ENCODE measurements at regions not wholly inside any gene's neighbourhood (a gene's known extent, or its start where the extent isn't known, plus 50 kb on each side); places are given as distances from the start of the nearest gene placed in this dataset.

DNA sequence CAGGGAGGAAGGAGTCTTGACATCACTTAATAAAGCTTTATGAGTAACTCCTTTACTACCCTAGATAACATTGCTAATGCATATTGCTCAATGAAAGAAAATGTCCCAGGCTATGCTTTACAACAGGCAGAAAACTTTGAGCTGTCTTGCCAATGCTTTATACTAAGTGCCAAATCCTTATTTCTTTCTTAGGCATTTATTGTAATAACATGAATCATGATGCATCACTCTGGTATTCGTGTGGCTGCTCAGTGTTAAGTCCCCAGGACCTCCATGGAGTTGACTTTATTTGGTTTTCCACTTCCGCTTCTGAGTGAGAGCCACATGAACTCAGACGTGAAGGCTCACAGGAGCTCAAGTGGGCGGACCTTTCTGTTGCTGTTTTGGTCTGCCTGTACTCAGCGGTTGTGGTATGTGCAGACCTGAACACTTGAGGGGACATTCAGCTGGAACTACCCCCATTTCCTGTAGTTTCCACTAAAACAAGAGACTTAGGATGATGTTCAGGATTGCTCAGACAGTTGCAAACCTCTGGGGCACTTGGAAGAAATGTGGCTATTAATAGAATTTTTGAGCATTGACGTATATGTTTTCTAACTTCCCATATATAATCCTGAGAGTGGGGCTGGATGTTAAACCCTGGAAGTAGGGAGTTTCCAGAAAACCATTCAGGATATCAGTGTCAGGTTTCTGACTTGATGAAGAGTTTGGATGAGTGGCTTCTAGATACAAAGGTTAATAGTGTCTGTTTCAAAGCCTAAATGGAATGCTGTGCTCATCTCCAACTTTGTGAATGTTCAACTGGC, 258.6 kb downstream of the MSRB3 start:
- Histone ChIP-seq H3K27me3 (ENCODE audit: control insufficient read depth in 4 of 4, insufficient read depth in 4 of 4, low read length in 3 of 4) (no peaks in the 10 kb centered on the region), H3K9me3 (ENCODE audit: control insufficient read depth in 4 of 4, low read length in 3 of 4) (peaks cover 3 to 10% (median 6%) of the 10 kb centered on the region in 4 donors), H3K9ac (ENCODE audit: low read depth in 1 of 2, low read length in 2 of 2) (no peak overlapping the region), H3K36me3 (ENCODE audit: control insufficient read depth in 4 of 4, insufficient read depth in 3 of 4, low read depth in 1 of 4, low read length in 3 of 4) (no peaks in the 10 kb centered on the region), H3K4me3 (ENCODE audit: low read depth in 1 of 3, low read length in 3 of 3) (no peak overlapping the region), H3K4me1 (ENCODE audit: control insufficient read depth in 4 of 4, insufficient read depth in 4 of 4, low read length in 3 of 4) (no peaks in the 10 kb centered on the region), H3K27ac (ENCODE audit: low read depth in 1 of 2, low read length in 2 of 2) (no peak overlapping the region)
- DNase-seq (ENCODE audit: low spot score), result no peak
- TF ChIP-seq HNF4G (IDR thresholded peaks at IDR 0.05), result no peak
- TF ChIP-seq GABPA (IDR thresholded peaks at IDR 0.05 in 1 of 2, conservative IDR thresholded peaks at IDR 0.05 in 1 of 2), result no peak
- no peak for TF ChIP-seq NR2F2 (IDR thresholded peaks at IDR 0.05)
- no peak for TF ChIP-seq EGR1 (IDR thresholded peaks at IDR 0.05; ENCODE audit: low read depth in 2 of 2)
- no peak for TF ChIP-seq FOXA2 (IDR thresholded peaks at IDR 0.05)
- TF ChIP-seq JUND (IDR thresholded peaks at IDR 0.05), result peak; percentile 17 to 62
- 53% methylated on average over 6 of the region's 6 CpGs for WGBS

DNA sequence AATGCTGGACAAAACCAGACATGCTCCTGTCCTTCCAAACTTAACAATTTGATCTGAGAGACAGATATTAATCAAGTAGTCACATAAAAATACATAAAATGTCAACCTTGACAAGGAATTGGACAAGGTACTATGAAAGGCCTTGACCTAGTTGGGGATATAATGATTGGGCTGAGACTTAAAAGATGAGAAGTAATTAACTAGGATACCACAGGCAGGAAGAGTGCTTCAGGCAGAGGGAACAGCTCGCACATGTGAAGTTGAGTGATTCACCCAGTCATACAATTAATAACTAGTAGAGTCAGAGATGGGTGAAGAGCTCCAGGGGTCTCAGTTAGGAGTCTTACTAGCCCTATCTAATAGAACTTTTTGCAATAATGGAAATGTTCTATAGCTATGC, 259.5 kb downstream of the MSRB3 start:
- no peak overlapping the region for H3K27ac ChIP-seq (ENCODE audit: low read depth in 1 of 2, low read length in 2 of 2)
- peaks cover 3 to 10% (median 6%) of the 10 kb centered on the region in 4 donors for H3K9me3 ChIP-seq (ENCODE audit: control insufficient read depth in 4 of 4, low read length in 3 of 4)
- no peak overlapping the region for H3K9ac ChIP-seq (ENCODE audit: low read depth in 1 of 2, low read length in 2 of 2)
- H3K27me3 ChIP-seq (ENCODE audit: control insufficient read depth in 4 of 4, insufficient read depth in 4 of 4, low read length in 3 of 4), result no peaks in the 10 kb centered on the region
- WGBS, result 92% methylated on average over 1 of the region's 1 CpG
- H3K36me3 ChIP-seq (ENCODE audit: control insufficient read depth in 4 of 4, insufficient read depth in 3 of 4, low read depth in 1 of 4, low read length in 3 of 4), result no peaks in the 10 kb centered on the region
- no peaks in the 10 kb centered on the region for H3K4me1 ChIP-seq (ENCODE audit: control insufficient read depth in 4 of 4, insufficient read depth in 4 of 4, low read length in 3 of 4)
- no peak for TF ChIP-seq HNF4G (IDR thresholded peaks at IDR 0.05)
- TF ChIP-seq NR2F2 (IDR thresholded peaks at IDR 0.05), result no peak
- TF ChIP-seq HNF4A (conservative IDR thresholded peaks at IDR 0.05), result no peak
- TF ChIP-seq TAF1 (conservative IDR thresholded peaks at IDR 0.05), result no peak
- no peak for TF ChIP-seq FOXA1 (IDR thresholded peaks at IDR 0.05)
- TF ChIP-seq, protein P1, sequence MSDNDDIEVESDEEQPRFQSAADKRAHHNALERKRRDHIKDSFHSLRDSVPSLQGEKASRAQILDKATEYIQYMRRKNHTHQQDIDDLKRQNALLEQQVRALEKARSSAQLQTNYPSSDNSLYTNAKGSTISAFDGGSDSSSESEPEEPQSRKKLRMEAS (IDR thresholded peaks at IDR 0.05), result no peak
- TF ChIP-seq RAD21 (IDR thresholded peaks at IDR 0.05), result no peak
- TF ChIP-seq YY1 (IDR thresholded peaks at IDR 0.05), result no peak
- no peak for TF ChIP-seq SP1 (IDR thresholded peaks at IDR 0.05)
- TF ChIP-seq REST (IDR thresholded peaks at IDR 0.05), result no peak
- TF ChIP-seq GABPA (IDR thresholded peaks at IDR 0.05 in 1 of 2, conservative IDR thresholded peaks at IDR 0.05 in 1 of 2), result no peak
- TF ChIP-seq, protein P2, sequence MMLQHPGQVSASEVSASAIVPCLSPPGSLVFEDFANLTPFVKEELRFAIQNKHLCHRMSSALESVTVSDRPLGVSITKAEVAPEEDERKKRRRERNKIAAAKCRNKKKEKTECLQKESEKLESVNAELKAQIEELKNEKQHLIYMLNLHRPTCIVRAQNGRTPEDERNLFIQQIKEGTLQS (IDR thresholded peaks at IDR 0.05), result no peak
- no peak for TF ChIP-seq JUND (IDR thresholded peaks at IDR 0.05)
- TF ChIP-seq, protein P3, sequence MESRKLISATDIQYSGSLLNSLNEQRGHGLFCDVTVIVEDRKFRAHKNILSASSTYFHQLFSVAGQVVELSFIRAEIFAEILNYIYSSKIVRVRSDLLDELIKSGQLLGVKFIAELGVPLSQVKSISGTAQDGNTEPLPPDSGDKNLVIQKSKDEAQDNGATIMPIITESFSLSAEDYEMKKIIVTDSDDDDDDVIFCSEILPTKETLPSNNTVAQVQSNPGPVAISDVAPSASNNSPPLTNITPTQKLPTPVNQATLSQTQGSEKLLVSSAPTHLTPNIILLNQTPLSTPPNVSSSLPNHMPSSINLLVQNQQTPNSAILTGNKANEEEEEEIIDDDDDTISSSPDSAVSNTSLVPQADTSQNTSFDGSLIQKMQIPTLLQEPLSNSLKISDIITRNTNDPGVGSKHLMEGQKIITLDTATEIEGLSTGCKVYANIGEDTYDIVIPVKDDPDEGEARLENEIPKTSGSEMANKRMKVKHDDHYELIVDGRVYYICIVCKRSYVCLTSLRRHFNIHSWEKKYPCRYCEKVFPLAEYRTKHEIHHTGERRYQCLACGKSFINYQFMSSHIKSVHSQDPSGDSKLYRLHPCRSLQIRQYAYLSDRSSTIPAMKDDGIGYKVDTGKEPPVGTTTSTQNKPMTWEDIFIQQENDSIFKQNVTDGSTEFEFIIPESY (IDR thresholded peaks at IDR 0.05), result no peak
- TF ChIP-seq RXRA (IDR thresholded peaks at IDR 0.05), result no peak
- no peak for TF ChIP-seq EGR1 (IDR thresholded peaks at IDR 0.05; ENCODE audit: low read depth in 2 of 2)
- no peak for TF ChIP-seq CTCF (IDR thresholded peaks at IDR 0.05; ENCODE audit: low read depth, low read length, missing input control)
- TF ChIP-seq FOXA2 (IDR thresholded peaks at IDR 0.05), result no peak
- H3K4me3 ChIP-seq (ENCODE audit: low read depth in 1 of 3, low read length in 3 of 3), result no peak overlapping the region
- DNase-seq (ENCODE audit: low spot score), result no peak

Measured in liver (tissue), 8 donors.